PC-9 (cell line): ENCODE measurements at regions not wholly inside any gene's neighbourhood (a gene's known extent, or its start where the extent isn't known, plus 50 kb on each side); places are given as distances from the start of the nearest gene placed in this dataset.

Experiments used
- EZH2 ChIP-seq: fragments of 200-600 bp; sonication (generic); IDR thresholded peaks from 2 replicates; pipeline ENCODE4 v1.8.0; 2017; ENCODE audit warnings: antibody characterized with exemption, low read depth
- TF ChIP-seq, protein P1 (sequence below): fragments of 200-600 bp; sonication (generic); conservative IDR thresholded peaks from 2 replicates; pipeline ENCODE4 v1.6.1; 2017; ENCODE audit warnings: mixed run types, antibody characterized with exemption, mild to moderate bottlenecking, moderate library complexity

DNA sequence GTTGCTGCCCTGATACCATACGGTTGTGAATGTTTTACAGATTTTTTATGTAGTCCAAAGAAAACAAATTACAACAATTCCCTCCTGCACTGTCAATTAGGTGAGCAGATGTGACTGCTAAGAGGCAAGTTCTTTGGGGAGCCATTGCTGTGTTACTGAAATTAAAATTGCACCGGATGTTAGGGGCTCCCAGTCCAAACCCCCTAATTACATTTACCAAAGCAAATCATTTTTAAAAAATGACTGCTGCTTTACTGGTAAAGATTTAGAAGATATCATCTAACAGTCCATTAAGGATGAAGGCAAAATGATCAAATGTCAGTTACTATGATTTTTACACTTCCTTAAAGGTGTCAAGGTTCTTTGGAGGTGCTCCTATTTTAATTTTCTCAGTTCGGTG is 70.1 kb upstream of the CSRP2 start:
- TF ChIP-seq, protein P1, sequence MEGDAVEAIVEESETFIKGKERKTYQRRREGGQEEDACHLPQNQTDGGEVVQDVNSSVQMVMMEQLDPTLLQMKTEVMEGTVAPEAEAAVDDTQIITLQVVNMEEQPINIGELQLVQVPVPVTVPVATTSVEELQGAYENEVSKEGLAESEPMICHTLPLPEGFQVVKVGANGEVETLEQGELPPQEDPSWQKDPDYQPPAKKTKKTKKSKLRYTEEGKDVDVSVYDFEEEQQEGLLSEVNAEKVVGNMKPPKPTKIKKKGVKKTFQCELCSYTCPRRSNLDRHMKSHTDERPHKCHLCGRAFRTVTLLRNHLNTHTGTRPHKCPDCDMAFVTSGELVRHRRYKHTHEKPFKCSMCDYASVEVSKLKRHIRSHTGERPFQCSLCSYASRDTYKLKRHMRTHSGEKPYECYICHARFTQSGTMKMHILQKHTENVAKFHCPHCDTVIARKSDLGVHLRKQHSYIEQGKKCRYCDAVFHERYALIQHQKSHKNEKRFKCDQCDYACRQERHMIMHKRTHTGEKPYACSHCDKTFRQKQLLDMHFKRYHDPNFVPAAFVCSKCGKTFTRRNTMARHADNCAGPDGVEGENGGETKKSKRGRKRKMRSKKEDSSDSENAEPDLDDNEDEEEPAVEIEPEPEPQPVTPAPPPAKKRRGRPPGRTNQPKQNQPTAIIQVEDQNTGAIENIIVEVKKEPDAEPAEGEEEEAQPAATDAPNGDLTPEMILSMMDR = no peak
- TF ChIP-seq EZH2 = no peak
